Omental fat pad (tissue), 3 donors: ENCODE measurements at regions not wholly inside any gene's neighbourhood (a gene's known extent, or its start where the extent isn't known, plus 50 kb on each side); places are given as distances from the start of the nearest gene placed in this dataset.

ENCODE experiments used
- ATAC-seq: fragments of 150-250 bp; one replicate; pipeline ENCODE4 v1.9.1; 2016; ENCODE audit warnings: mild to moderate bottlenecking, moderate library complexity; ENCODE audit not compliant: low FRiP score
- DNase-seq: peaks from one replicate; pipeline ENCODE4 v3.0.0-alpha.2; 2019; ENCODE audit warnings: low spot score
- TF ChIP-seq, protein P1 (sequence below), 3 donors: fragments of 450-650 bp; IDR thresholded peaks; one replicate each; pipeline ENCODE4 v1.5.1; 2016 to 2017; ENCODE audit warnings: antibody characterized with exemption in 3 of 3, mild to moderate bottlenecking in 3 of 3, moderate library complexity in 2 of 3

DNA sequence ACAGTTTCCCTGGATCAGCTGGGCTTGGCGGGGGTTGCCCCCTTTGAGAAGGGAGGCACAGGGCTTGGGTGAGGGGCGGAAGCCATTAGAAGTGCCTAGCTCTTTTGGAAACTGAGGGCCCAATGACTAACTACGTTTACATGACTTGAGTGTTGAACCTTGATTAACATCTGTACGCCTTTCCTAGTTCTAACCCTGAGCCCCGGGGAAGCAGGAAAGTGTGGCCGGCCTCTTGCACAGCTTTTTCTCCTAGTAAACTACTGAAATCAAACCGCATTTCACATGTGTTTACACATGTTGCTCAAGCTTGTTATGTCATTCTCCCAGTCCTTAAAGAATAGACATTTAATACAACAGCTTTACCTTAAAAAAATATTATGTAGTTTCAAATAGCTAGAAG lies 1356.4 kb upstream of the TMEM132C start:
- DNase-seq = no peak
- no peak for ATAC-seq
- TF ChIP-seq, protein P1, sequence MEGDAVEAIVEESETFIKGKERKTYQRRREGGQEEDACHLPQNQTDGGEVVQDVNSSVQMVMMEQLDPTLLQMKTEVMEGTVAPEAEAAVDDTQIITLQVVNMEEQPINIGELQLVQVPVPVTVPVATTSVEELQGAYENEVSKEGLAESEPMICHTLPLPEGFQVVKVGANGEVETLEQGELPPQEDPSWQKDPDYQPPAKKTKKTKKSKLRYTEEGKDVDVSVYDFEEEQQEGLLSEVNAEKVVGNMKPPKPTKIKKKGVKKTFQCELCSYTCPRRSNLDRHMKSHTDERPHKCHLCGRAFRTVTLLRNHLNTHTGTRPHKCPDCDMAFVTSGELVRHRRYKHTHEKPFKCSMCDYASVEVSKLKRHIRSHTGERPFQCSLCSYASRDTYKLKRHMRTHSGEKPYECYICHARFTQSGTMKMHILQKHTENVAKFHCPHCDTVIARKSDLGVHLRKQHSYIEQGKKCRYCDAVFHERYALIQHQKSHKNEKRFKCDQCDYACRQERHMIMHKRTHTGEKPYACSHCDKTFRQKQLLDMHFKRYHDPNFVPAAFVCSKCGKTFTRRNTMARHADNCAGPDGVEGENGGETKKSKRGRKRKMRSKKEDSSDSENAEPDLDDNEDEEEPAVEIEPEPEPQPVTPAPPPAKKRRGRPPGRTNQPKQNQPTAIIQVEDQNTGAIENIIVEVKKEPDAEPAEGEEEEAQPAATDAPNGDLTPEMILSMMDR (IDR thresholded peaks at IDR 0.05) = no peak

GRCh38 chr12:126912111-126912510 lies 1354.9 kb upstream of the TMEM132C start:
- DNase-seq (no peak), ATAC-seq (no peak)
- TF ChIP-seq, protein P1 (IDR thresholded peaks at IDR 0.05) = no peak

GRCh38 chr12:126914170-126914793 lies 1352.7 kb upstream of the TMEM132C start:
- TF ChIP-seq, protein P1 (IDR thresholded peaks at IDR 0.05) = no peak
- no peak for ATAC-seq
- no peak for DNase-seq

DNA sequence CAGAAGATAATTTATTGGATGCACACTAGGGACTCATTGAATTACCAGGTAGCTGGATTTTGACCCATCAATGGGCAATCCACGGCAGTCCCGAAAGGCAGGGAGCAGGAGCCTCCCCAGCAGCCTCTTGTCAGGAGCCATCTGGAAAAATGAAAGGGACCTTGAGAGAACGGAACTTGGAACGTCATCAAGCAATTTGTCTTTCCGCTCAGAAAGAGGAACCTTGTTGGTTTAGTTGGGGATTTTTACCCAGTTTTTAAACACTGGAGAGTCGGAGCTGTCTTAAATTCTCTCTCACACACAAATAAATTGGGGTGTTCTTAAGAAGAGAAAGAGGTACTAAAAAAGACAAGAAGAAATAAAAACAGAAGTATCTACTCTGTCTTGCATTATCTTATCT lies 1351.7 kb upstream of the TMEM132C start:
- no peak for ATAC-seq
- TF ChIP-seq, protein P1 (IDR thresholded peaks at IDR 0.05) = no peak
- no peak for DNase-seq

- DNase-seq (no peak), ATAC-seq (no peak)
- TF ChIP-seq, protein P1 (IDR thresholded peaks at IDR 0.05) = no peak
Observed at GRCh38 chr12:126926023-126926594, 1340.9 kb upstream of the TMEM132C start.

- no peak for DNase-seq
- ATAC-seq = no peak
- TF ChIP-seq, protein P1 (IDR thresholded peaks at IDR 0.05) = no peak
Observed at GRCh38 chr12:126930234-126930633, 1336.7 kb upstream of the TMEM132C start.

DNA sequence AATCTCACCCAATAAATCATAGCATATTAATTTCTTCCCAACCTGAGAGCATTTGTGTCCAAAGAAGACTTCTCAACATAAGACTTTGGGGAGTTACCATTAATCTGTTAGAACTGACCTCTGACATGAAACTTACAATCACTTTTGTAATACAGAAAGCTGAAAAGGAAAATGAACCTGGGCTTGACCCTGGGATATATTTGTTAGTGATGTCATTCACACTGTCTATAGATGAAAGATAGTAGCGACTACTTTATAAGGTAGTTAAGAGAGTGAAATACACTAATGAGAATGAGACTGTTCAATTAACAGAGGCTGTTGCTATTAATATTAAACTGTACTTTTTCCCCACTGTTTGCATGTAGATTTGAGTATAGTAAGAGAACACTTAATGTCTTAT lies 1334.8 kb upstream of the TMEM132C start:
- TF ChIP-seq, protein P1 (IDR thresholded peaks at IDR 0.05) = no peak
- ATAC-seq (no peak), DNase-seq (no peak)
